ENCODE measurements at regions not wholly inside any gene's neighbourhood (a gene's known extent, or its start where the extent isn't known, plus 50 kb on each side); places are given as distances from the start of the nearest gene placed in this dataset.

DNA sequence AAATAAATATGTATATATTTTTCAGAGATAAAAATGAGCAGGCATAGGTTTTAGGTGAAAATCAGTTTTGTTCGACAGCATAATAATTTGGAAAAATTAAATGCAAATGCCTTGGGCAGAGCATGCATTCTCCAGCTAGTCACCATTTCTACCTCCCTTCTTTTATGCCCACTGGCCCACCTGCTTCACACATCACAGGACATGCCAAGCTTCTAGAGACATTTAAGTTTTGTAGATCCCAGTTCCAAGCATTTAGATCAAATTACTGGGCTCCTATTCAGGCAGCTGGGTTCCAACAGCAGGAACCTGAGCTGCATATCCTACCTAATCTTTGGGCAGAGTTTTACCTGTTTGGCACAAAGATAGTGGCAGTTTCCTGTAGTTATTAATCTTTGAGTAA, 67.6 kb upstream of the SLC38A4 start:
- TF ChIP-seq, protein P1, sequence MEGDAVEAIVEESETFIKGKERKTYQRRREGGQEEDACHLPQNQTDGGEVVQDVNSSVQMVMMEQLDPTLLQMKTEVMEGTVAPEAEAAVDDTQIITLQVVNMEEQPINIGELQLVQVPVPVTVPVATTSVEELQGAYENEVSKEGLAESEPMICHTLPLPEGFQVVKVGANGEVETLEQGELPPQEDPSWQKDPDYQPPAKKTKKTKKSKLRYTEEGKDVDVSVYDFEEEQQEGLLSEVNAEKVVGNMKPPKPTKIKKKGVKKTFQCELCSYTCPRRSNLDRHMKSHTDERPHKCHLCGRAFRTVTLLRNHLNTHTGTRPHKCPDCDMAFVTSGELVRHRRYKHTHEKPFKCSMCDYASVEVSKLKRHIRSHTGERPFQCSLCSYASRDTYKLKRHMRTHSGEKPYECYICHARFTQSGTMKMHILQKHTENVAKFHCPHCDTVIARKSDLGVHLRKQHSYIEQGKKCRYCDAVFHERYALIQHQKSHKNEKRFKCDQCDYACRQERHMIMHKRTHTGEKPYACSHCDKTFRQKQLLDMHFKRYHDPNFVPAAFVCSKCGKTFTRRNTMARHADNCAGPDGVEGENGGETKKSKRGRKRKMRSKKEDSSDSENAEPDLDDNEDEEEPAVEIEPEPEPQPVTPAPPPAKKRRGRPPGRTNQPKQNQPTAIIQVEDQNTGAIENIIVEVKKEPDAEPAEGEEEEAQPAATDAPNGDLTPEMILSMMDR (IDR thresholded peaks at IDR 0.05; ENCODE audit: low read depth, low read length, missing control alignments) = no peak
- H3K4me3 ChIP-seq (replicated peaks; ENCODE audit: low read depth, low read length) = no peak overlapping the region
- no peak for DNase-seq (ENCODE audit: extremely low read depth, low read depth)

DNA sequence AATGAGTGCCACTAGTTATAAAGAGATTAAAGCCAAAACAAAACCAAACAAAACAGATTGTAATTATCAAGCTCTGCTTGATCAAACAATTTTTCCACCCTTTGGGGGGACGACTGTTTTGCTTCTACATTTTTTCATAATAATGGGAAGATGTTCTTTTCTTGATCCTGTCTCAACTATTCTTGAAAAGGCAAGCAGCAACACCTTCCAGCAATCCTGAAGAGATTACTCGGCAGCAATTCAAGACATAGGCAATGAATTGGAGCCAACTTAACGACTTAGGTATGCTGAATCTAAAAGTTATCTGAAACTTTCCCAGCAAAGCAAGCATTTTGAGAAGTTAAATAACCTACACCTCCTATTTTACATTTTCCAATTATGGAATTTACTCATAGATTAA, 69.9 kb upstream of the SLC38A4 start:
- no peak for DNase-seq (ENCODE audit: extremely low read depth, low read depth)
- H3K4me3 ChIP-seq (replicated peaks; ENCODE audit: low read depth, low read length) = no peak overlapping the region
- TF ChIP-seq, protein P1 (IDR thresholded peaks at IDR 0.05; ENCODE audit: low read depth, low read length, missing control alignments) = no peak

DNA sequence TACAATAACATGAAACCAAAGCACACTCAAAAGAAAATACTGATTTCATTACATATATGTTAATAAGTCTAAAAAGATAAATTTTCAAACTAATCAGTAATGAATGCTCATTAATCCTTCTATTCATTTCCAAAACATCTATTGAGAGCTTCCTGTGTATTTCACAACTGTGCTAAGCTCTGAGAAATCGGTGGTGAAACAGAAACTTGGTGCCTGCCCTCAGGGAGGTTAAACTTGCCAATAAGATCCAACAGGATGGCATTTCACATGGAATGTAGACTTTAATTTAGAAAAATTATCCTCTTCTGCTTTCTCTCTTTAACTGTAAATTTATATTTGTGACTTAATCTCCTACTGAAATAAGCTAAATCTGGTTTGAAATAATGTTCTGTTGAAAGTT, 70.9 kb upstream of the SLC38A4 start:
- no peak for DNase-seq (ENCODE audit: extremely low read depth, low read depth)
- no peak overlapping the region for H3K4me3 ChIP-seq (replicated peaks; ENCODE audit: low read depth, low read length)

DNA sequence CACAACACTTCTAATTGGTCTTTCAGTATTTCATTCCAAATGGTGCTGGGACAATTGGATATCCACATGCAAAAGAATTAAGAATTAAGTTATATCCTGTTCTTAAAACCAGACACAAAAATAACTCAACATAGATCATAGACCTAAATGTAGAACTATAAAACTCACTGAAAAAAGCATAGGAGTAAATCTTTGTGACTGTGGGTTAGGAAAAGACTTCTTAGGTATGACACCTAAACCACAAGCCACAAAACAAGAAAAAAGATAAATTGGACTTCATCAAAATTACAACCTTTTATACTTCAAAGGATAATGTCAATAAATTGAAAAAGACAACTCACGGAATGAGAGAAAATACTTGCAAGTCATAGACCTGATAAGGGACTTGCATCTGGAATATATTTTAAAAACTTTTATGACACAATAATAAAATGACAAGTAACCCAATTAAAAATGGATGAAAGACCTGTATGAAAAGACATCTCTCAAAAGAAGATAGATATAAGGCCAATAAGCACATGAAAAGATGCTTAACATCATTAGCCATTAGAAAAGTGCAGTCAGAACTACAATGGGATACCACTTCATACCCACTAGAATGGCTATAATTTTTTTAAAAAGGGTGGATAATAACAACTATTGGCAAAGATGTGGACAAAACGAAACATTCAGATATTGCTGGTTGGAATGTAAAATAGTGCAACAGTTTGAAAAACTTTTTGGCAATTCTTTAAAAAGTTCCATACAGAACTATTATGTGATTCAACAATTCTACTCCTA, 72.5 kb upstream of the SLC38A4 start:
- H3K4me3 ChIP-seq (replicated peaks; ENCODE audit: low read depth, low read length) = no peak overlapping the region
- no peak for DNase-seq (ENCODE audit: extremely low read depth, low read depth)

More for the DNA sequence above, 70.9 kb upstream of the SLC38A4 start:
- TF ChIP-seq, protein P1 (IDR thresholded peaks at IDR 0.05; ENCODE audit: low read depth, low read length, missing control alignments) = no peak

DNA sequence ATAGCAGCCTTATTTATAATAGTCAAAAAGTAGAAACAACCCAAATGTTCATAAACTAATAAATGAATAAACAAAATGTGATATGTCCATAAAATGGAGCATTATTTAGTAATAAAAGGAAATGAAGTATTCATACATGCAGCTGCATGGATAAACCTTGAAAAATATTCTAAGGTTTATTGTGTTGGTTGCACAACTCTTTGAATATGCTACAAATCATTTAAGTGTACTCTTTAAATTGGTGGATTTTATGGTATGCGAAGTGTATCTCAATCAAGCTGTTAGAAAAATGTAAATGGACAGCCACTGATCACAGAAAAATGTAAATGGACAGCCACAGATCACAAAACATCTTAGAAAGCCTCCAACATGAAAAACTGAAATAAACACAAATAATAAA, 73.2 kb upstream of the SLC38A4 start:
- TF ChIP-seq, protein P1 (IDR thresholded peaks at IDR 0.05; ENCODE audit: low read depth, low read length, missing control alignments) = no peak
- DNase-seq (ENCODE audit: extremely low read depth, low read depth) = no peak
- no peak overlapping the region for H3K4me3 ChIP-seq (replicated peaks; ENCODE audit: low read depth, low read length)

More for the DNA sequence above, 72.5 kb upstream of the SLC38A4 start:
- TF ChIP-seq, protein P1 (IDR thresholded peaks at IDR 0.05; ENCODE audit: low read depth, low read length, missing control alignments) = no peak

DNA sequence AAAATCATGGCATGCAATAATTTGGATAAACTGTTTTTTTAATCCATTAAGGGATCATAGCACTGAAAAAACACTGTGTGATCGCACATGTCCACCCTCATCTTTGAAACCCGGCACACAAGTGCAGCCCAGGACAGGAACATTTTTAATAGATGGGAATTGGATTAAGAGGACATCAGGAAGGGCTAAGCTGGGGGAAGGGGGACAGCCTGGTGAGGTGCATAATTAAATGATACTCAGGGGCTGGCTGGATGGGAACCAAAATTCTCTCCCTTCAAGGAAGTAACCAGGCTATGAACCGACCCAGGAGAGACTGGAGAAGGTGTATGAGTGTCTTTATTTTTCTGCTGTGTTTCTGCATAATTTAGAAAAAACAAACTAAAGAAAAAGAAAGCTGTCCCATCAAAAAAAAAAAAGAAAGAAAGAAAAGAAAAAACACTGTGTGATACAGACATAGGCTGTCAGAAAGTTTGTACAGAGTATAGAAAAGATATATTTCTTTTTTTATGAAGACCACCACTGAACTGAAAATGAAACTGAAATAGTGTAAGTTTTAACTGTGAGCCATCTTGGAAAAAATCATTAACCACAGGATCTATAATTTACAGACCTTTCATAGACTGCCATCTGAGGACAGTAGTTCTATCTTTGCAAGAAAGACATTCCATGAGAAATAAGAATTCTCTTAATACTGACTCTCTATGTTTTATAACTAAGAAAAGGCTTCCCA, 75.1 kb upstream of the SLC38A4 start:
- no peak for DNase-seq (ENCODE audit: extremely low read depth, low read depth)
- H3K4me3 ChIP-seq (replicated peaks; ENCODE audit: low read depth, low read length) = no peak overlapping the region
- TF ChIP-seq, protein P1 (IDR thresholded peaks at IDR 0.05; ENCODE audit: low read depth, low read length, missing control alignments) = no peak
